AG04450 (cell line): ENCODE measurements at regions not wholly inside any gene's neighbourhood (a gene's known extent, or its start where the extent isn't known, plus 50 kb on each side); places are given as distances from the start of the nearest gene placed in this dataset.

Source experiments
- CTCF ChIA-PET: fragments of 300-600, 350-600 bp; formaldehyde crosslinking; extraction: SDS; loops from one replicate; lab custom pipeline; 2022; ENCODE audit warnings: antibody characterized with exemption, inconsistent platforms; lab: Charles Lee
- POLR2A ChIA-PET: fragments of 350-600 bp; formaldehyde crosslinking; extraction: SDS; loops from one replicate; lab custom pipeline; 2021; ENCODE audit warnings: antibody characterized with exemption, inconsistent platforms; lab: Yijun Ruan, JAX
- DNase-seq: peaks from one replicate; pipeline ENCODE4 v3.0.0-alpha.2; 2011; ENCODE audit warnings: low read depth, low spot score
- H3K27ac ChIP-seq: one replicate; pipeline ENCODE4 v1.5.1; 2012; ENCODE audit warnings: low read depth, low read length, control low read depth
- H3K27me3 ChIP-seq: one replicate; pipeline ENCODE4 v1.6.0; 2012; ENCODE audit warnings: low read length; ENCODE audit not compliant: control insufficient read depth, insufficient read depth
- H3K4me3 ChIP-seq: 2 replicates; pipeline ENCODE4 v1.5.1; 2011; ENCODE audit warnings: mild to moderate bottlenecking, low read depth, low read length, control low read depth
- H3K9me3 ChIP-seq: 2 replicates; pipeline ENCODE4 v1.5.1; 2012; ENCODE audit warnings: low read length; ENCODE audit not compliant: control insufficient read depth, insufficient read depth
- CTCF ChIP-seq: IDR thresholded peaks from 2 replicates; pipeline ENCODE4 v1.5.1; 2011; ENCODE audit warnings: low read depth, low read length, control low read depth, inconsistent platforms

DNA sequence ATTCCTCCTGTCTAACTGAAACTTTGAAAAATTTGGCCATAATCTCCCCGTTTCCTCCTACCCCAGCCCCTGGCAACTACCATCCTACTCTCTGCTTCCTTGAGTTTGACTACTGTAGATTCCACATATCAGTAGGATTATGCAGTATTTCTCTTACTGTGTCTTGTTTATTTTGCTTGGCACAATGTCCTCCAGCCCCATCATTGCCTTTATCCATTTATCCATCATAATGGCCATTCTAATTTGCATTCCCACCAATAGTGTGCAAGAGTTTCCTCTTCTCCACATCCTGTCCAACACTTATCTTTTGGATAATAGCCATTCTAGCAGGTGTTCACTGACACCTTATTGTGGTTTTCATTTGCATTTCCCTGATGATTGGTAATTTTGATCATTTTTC is 202.3 kb downstream of the THBS2 start:
- Histone ChIP-seq H3K9me3 (no peaks in the 10 kb centered on the region), H3K27ac (no peak overlapping the region), H3K4me3 (no peak overlapping the region), H3K27me3 (no peaks in the 10 kb centered on the region)
- ChIA-PET CTCF (no interaction called here), POLR2A (no interaction called here)
- no peak for TF ChIP-seq CTCF
- no peak for DNase-seq

- CTCF ChIA-PET = no interaction called here
- POLR2A ChIA-PET = no interaction called here
Measured at GRCh38 chr6:169048865-169049205, 204.8 kb downstream of the THBS2 start.

GRCh38 chr6:169048185-169048864 is 205.3 kb downstream of the THBS2 start:
- Histone ChIP-seq H3K4me3 (no peak overlapping the region), H3K27me3 (no peaks in the 10 kb centered on the region), H3K27ac (no peak overlapping the region), H3K9me3 (no peaks in the 10 kb centered on the region)
- no peak for TF ChIP-seq CTCF
- POLR2A ChIA-PET = no interaction called here
- CTCF ChIA-PET = no interaction called here
- no peak for DNase-seq

More at GRCh38 chr6:169048865-169049205, 204.8 kb downstream of the THBS2 start:
- Histone ChIP-seq H3K27ac (no peak overlapping the region), H3K4me3 (no peak overlapping the region), H3K27me3 (no peaks in the 10 kb centered on the region), H3K9me3 (no peaks in the 10 kb centered on the region)
- TF ChIP-seq CTCF = no peak
- no peak for DNase-seq

GRCh38 chr6:169047345-169047744 is 206.3 kb downstream of the THBS2 start:
- Histone ChIP-seq H3K27me3 (no peaks in the 10 kb centered on the region), H3K4me3 (no peak overlapping the region), H3K9me3 (no peaks in the 10 kb centered on the region), H3K27ac (no peak overlapping the region)
- ChIA-PET POLR2A (no interaction called here), CTCF (no interaction called here)
- no peak for DNase-seq
- no peak for TF ChIP-seq CTCF

DNA sequence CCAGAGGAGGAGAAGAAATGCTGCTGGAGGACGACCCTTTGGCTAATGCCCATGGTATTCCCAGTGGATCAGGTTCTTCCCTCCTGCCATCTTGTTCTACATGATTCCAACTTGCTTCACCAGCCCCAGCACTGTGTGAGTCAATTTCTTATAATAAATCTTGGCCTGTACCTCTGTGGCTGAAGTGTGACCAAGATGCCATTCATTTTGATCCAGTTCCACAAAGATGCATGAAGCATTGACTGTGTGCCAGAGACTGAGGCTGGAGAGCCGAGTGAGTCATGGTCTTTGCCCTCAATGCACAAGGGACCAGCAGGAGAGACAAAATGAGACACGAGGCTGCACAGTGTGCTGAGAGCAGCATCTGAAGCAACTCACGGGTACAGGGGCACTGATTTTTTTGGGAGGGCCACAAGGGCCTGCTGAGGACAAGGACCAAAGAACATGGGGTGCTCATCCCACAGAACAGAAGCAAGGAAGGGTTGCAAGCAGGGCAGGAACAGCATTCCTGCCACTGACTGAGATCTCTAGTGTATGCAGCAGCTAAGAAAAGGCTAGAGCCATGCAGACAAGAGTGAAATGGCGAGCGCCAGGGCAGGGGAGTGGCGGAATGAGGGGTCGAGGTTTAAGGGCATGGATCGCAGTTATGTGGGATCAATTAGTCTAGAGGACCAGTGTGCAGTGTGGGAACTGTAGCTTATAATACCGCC is 207.0 kb downstream of the THBS2 start:
- Histone ChIP-seq H3K27me3 (no peaks in the 10 kb centered on the region), H3K27ac (no peak overlapping the region), H3K9me3 (no peaks in the 10 kb centered on the region), H3K4me3 (no peak overlapping the region)
- no peak for TF ChIP-seq CTCF
- CTCF ChIA-PET = no interaction called here
- POLR2A ChIA-PET = no interaction called here
- DNase-seq = no peak
